OCI-M2 (cell line): ENCODE measurements at regions not wholly inside any gene's neighbourhood (a gene's known extent, or its start where the extent isn't known, plus 50 kb on each side); places are given as distances from the start of the nearest gene placed in this dataset.
"Not testable (repeated sequence)": the region's sequence is repeated elsewhere in the genome, so short reads cannot be mapped to it uniquely, and the experiment has no call there.

Source experiments
- DNase-seq: peaks from one replicate; lab custom pipeline; 2025; ENCODE audit not compliant: unreplicated experiment; lab: John Stamatoyannopoulos, UW

DNA sequence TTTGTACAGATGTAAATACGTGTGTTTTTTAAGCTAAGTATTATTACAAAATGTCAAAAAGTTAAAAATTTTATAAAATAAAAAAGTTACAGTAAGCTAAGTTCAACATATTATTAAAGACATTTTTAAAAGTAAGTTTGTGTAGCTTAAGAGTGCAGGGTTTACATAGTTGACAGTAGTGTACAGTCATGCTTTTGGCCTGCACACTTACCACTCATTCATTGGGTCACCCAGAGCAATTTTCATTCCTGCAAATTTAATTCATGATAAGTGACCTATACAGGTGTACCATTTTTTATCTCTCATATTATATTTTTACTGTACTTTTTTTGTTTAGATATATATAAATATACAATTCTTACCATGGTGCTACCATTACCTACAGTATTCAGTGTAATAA is 769.9 kb upstream of the SLITRK6 start:
- DNase-seq: no peak

DNA sequence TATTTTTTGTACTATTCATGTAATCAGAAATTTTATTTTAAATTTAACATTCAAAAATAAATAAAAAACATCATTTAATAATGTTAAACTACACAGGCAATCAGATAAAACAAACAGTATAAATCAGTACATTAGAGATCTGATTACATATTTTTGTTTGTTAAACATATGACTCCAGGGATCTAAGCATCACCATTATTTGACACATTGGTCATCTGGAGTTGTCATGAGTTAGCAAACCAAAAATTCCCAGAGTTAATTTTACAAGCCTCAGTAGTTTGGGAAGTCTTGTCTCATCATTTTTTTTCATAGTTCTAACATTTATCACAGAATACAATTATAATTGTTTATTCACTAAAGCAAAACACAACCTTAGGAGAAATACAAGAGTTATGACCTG is 770.8 kb upstream of the SLITRK6 start:
- DNase-seq: no peak

GRCh38 chr13:86572115-86572514 is 772.9 kb upstream of the SLITRK6 start:
- no peak for DNase-seq

DNA sequence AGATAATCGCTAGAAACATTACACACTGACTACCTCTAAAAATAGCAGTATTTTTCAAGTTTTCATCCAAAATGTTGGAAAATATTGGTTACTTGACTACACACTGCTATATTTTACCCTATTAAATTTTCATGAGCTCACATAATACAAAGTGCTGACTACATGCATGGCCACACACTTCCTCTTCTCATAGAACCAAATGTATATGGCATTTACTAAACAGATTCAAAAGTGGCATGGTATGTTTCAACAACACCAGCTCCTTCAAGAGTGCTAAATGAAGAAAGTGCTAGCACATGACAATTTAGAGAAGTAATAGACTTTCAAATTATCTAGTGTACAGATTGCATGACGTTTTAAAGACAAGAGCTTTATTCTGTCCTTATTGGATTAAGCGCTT is 780.4 kb upstream of the SLITRK6 start:
- DNase-seq: no peak

- DNase-seq: no peak
Measured at GRCh38 chr13:86581706-86582105, 782.5 kb upstream of the SLITRK6 start.

- DNase-seq: no peak
Measured at GRCh38 chr13:86584301-86584700, 785.1 kb upstream of the SLITRK6 start.

- DNase-seq: no peak
Measured at GRCh38 chr13:86585835-86586234, 786.6 kb upstream of the SLITRK6 start.

DNA sequence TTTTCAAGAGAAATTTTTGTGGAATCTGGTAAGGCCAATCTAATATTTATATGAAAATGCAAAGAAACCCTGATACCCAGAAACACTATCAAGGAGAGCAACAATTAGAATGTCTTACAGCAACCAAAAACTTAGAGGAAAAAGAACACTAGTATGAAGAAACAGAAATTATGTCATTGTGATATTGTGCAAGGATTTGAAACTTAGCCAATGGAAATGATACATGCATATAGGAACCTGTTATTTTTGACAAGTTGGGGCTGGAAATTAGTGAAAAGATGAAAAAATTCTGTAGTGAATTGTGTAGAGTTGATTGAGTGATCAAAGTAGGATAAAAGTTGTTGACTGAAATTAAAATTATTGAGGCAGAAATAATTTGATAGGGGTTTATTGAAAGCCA is 792.6 kb upstream of the SLITRK6 start:
- DNase-seq: no peak

DNA sequence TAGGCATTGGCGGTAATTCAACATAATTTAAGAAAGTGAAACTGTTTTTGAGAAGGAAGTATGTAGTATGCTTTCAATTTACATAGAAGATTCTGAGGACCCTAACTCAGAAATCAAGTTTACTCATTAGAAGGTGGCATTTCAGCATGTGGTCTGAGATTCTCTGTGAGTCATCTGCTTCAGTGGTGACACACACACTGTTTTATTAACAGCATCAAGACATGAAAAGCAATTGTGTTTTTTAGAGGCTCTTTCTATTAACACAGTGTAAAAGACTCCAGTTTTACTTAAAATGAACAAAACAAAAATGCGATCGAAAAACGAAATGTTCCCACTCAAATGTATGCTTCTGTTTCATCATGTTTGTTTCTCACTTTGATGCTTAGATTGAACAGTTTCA is 802.1 kb upstream of the SLITRK6 start:
- no peak for DNase-seq

- DNase-seq: no peak
Measured at GRCh38 chr13:86606264-86606663, 807.0 kb upstream of the SLITRK6 start.

- DNase-seq: no peak
Measured at GRCh38 chr13:86608701-86609100, 809.5 kb upstream of the SLITRK6 start.

DNA sequence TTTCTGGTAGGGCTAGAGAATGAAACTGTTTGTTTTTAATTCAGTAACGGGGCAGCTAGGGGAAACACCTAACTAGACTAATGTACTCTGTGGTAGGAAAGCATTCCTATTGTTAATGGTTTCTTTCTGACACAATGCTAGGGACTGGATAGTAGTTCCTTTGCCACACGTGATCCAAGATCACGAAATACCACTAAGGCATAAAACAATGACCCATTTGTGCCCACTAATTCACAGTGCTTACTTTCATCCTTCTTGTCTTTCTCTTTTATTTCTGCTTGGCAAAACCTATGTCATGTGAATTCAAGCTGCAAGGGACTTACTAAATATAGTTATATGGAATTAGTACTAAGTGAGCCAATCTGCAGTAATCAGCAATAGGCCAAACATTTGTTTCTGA is 834.1 kb upstream of the SLITRK6 start:
- no peak for DNase-seq

DNA sequence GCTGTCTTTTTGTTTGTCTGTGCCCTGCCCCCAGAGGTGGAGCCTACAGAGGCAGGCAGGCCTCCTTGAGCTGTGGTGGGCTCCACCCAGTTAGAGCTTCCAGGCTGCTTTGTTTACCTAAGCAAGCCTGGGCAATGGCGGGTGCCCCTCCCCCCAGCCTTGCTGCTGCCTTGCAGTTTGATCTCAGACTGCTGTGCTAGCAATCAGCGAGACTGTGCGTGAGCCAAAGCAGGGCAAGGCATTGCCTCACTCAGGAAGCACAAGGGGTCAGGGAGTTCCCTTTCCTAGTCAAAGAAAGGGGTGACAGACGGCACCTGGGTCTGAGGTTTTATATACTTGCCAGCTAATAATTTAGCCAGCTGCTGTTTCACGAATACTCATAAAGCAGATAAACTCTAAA is 852.0 kb upstream of the SLITRK6 start:
- DNase-seq: not testable (repeated sequence)

DNA sequence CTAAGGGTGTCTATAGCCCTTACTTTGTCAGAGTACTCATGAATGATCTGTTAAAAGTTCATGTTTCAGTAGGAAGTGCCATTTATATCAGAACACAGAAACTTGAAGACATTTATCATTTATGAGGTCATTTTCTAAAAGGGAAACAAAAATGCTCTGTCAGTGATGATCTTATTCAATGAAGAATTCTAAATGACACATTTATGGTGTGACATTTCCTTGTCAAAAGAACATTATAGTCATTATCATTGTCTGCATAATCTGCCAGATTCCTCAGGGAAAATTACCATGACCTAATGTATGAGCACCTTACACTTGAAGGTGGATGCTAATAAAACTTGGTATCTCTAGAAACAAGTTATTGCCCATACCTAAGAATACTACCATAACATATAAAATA is 853.8 kb upstream of the SLITRK6 start:
- DNase-seq: no peak

DNA sequence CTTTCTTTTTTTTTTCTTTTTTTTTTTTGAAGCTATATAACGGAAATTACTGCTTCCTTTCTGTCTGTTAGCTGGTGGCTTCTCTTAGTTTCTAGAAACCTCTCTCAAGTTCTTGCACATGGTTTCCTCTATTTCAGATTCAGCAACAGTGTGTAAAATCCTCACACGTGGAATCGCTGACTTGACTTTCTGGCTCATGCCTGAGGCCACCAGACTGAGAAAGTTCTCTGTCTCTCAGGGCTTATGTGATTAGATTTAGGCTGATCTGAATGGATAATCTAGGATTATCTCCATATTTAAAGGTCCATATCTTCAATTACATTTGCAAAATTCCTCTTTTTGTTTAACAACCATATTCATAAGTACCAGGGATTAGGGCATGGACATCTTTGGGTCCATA is 856.3 kb upstream of the SLITRK6 start:
- DNase-seq: no peak

- no peak for DNase-seq
Measured at GRCh38 chr13:86660090-86660489, 860.9 kb upstream of the SLITRK6 start.

DNA sequence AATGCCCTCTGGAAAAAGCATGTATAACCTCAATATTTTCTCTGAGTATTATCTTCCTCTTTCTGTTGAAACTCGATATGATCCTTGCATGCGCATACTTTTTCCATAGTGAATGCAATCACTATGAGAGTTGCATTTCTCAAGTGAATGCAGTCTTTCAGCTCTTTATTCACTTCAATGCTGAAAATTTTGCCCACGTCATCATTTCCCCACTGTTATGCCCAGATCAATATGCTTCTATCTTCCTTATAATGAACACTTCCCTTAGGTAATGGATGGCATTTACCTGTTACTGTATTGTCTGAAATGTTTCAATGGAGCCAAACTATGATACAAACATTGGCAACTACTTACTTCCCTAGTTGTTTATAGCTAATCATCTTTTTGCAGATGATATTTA is 866.6 kb upstream of the SLITRK6 start:
- no peak for DNase-seq

DNA sequence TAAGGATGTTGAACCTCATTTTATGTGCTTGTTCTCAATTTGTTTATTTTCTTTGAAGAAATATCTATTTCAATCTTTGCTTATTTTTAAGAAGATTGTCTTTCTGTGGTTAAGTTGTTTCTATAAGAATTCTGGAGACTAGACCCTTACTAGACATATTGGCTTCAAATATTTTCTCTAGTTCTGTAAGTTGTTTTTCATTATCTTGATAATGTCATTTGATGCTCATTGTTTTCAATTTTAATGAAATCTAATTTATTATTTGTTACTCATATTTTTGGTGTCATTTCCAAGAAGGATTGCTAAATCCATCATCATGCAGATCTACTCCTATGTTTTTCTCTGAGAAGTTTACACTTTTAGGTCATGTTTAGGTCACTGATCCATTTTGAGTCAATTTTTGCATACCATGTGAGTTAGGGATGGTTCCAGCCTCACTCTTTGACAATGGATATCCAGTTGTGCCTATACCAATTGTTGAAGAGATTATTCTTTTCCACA is 874.8 kb upstream of the SLITRK6 start:
- DNase-seq: no peak

GRCh38 chr13:86681223-86681622 is 882.0 kb upstream of the SLITRK6 start:
- no peak for DNase-seq

GRCh38 chr13:86684402-86684801 is 885.2 kb upstream of the SLITRK6 start:
- no peak for DNase-seq

DNA sequence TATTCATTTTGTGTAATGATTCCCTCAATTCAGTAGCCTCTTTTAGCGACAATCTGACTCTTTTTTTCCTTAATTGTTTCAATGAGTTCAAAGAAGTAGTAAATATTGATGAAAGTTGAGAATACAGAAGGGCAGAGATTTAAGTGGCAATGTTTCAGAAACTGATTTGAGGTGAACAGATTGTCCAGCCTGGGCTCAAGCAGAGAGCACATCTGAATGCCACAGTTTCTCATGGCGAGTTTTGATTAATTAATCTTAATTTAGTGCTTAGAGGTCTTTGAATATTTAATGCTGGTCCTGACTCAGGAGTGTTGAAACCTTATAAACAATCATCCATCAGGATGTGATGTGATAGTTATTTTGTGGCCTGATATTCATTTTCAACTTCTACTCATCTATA is 890.7 kb upstream of the SLITRK6 start:
- DNase-seq: no peak

GRCh38 chr13:86692291-86692690 is 893.1 kb upstream of the SLITRK6 start:
- no peak for DNase-seq

DNA sequence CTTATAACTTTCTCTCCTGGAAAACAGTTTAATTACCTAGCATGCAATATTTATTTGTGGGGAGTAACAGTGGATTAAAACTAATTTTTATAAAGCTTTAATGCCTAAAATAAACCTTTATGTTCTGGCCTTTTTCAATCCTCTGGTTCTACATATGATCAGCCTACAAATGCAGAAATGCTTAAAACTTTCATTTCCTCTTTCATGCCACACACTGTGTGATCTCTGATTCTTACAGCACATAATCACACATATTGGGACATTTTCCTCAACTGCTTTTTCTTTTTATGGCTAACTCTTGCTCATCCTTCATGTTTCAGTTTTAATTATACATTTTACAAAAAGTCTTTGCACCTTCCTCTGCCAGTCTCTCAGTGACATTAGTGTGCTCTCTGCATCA is 910.8 kb upstream of the SLITRK6 start:
- DNase-seq: no peak

DNA sequence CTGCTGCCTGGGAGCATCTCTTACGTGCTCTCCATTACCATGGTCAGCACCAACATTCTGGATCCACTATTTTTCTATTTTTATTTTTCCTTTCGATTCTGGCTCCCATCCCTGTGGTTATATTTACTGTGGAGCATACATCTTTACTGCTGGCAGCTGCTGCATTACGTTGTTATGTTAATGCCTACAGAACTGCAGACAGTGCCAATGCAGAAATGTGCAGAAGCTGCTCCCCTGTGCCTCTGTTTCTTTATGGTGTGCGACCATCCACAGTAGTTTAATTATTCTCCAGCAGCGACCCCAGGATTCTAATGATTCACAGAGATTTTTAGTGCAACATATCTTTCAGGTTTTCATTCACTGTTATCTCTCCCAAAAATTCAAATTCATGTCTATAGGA is 911.7 kb upstream of the SLITRK6 start:
- no peak for DNase-seq
